ENCODE measurements at regions not wholly inside any gene's neighbourhood (a gene's known extent, or its start where the extent isn't known, plus 50 kb on each side); places are given as distances from the start of the nearest gene placed in this dataset.
"Not testable (repeated sequence)": the region's sequence is repeated elsewhere in the genome, so short reads cannot be mapped to it uniquely, and the experiment has no call there.

GRCh38 chr1:189623336-189623735, 854.3 kb downstream of the BRINP3 start:
- Histone ChIP-seq H3K27ac (no peak overlapping the region), H3K27me3 (no peaks in the 10 kb centered on the region), H3K4me3 (no peak overlapping the region), H3K4me1 (no peaks in the 10 kb centered on the region), H3K9me3 (no peaks in the 10 kb centered on the region), H3K36me3 (no peaks in the 10 kb centered on the region)
- no peak for DNase-seq
- intact Hi-C loops (cut with DNase I), result no loop called here
- TF ChIP-seq POLR2A (IDR thresholded peaks at IDR 0.05), result no peak
- TF ChIP-seq CTCF (IDR thresholded peaks at IDR 0.05), result no peak
- WGBS, 2 donors, result 59 to 76% methylated on average over 2 of the region's 2 CpGs

- Histone ChIP-seq H3K9me3 (no peaks in the 10 kb centered on the region), H3K4me3 (no peak overlapping the region), H3K27me3 (no peaks in the 10 kb centered on the region), H3K27ac (no peak overlapping the region), H3K4me1 (no peaks in the 10 kb centered on the region), H3K36me3 (no peaks in the 10 kb centered on the region)
- intact Hi-C loops (cut with DNase I), result no loop called here
- no peak for DNase-seq
- TF ChIP-seq CTCF (IDR thresholded peaks at IDR 0.05), result no peak
- no peak for TF ChIP-seq POLR2A (IDR thresholded peaks at IDR 0.05)
- WGBS, 2 donors, result 47 to 54% methylated on average over 2 of the region's 2 CpGs
Measured at GRCh38 chr1:189627427-189627826, 850.2 kb downstream of the BRINP3 start.

GRCh38 chr1:189628857-189629256, 848.8 kb downstream of the BRINP3 start:
- WGBS, 2 donors, result 35 to 42% methylated on average over 3 of the region's 3 CpGs
- no peak for DNase-seq
- Histone ChIP-seq H3K27ac (no peak overlapping the region), H3K9me3 (no peaks in the 10 kb centered on the region), H3K4me1 (no peaks in the 10 kb centered on the region), H3K27me3 (no peaks in the 10 kb centered on the region), H3K36me3 (no peaks in the 10 kb centered on the region), H3K4me3 (no peak overlapping the region)
- intact Hi-C loops (cut with DNase I), result no loop called here
- TF ChIP-seq CTCF (IDR thresholded peaks at IDR 0.05) (no peak), POLR2A (IDR thresholded peaks at IDR 0.05) (no peak)

GRCh38 chr1:189633658-189634057, 844.0 kb downstream of the BRINP3 start:
- Histone ChIP-seq H3K4me1 (no peaks in the 10 kb centered on the region), H3K4me3 (no peak overlapping the region), H3K9me3 (no peaks in the 10 kb centered on the region), H3K27me3 (no peaks in the 10 kb centered on the region), H3K27ac (no peak overlapping the region), H3K36me3 (no peaks in the 10 kb centered on the region)
- no peak for TF ChIP-seq CTCF (IDR thresholded peaks at IDR 0.05)
- TF ChIP-seq POLR2A (IDR thresholded peaks at IDR 0.05), result no peak
- WGBS, 2 donors, result 79 to 80% methylated on average over 2 of the region's 2 CpGs
- DNase-seq, result no peak
- intact Hi-C loops (cut with DNase I), result no loop called here

- H3K36me3 ChIP-seq, result no peaks in the 10 kb centered on the region
- no peak overlapping the region for H3K27ac ChIP-seq
- DNase-seq, result no peak
- no peaks in the 10 kb centered on the region for H3K4me1 ChIP-seq
- no peaks in the 10 kb centered on the region for H3K27me3 ChIP-seq
- H3K9me3 ChIP-seq, result no peaks in the 10 kb centered on the region
- TF ChIP-seq CTCF (IDR thresholded peaks at IDR 0.05) (no peak), POLR2A (IDR thresholded peaks at IDR 0.05) (no peak)
- WGBS, 2 donors, result 63 to 79% methylated on average over 2 of the region's 2 CpGs
- intact Hi-C loops (cut with DNase I), result no loop called here
- no peak overlapping the region for H3K4me3 ChIP-seq
Measured at GRCh38 chr1:189637041-189637440, 840.6 kb downstream of the BRINP3 start.

GRCh38 chr1:189644156-189644555, 833.5 kb downstream of the BRINP3 start:
- intact Hi-C loops (cut with DNase I); DNase-seq; H3K36me3 ChIP-seq; H3K4me1 ChIP-seq; H3K9me3 ChIP-seq; H3K27me3 ChIP-seq; H3K4me3 ChIP-seq; H3K27ac ChIP-seq: not testable (repeated sequence)
- WGBS, 2 donors, result 73 to 79% methylated on average over 5 of the region's 5 CpGs

Data from esophagus squamous epithelium (tissue), 5 donors.